ENCODE measurements at regions not wholly inside any gene's neighbourhood (a gene's known extent, or its start where the extent isn't known, plus 50 kb on each side); places are given as distances from the start of the nearest gene placed in this dataset.

DNA sequence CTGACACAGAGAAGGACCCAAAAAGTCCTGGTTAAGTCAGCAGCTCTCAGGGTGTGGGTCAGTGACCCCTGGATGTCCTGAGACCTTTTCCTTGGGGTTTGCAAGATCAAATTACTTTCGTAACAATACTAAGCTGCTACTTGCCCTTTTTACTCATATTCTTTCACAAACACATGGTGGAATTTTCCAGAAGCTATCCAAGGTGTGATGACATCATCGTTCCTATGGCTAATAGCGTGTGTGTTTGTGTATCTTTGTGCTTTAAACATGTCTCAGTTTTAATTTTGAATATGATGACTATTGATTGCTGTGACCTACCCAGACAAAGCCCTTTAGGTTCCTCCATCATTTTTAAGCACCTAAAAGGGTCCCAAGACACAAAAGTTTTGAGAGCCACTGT is 176.2 kb downstream of the PHETA1 start:
- H3K9me3 ChIP-seq = peaks cover 0 to 6% of the 10 kb centered on the region in 2 donors
- DNase-seq (ENCODE audit: low spot score in 2 of 2) = no peak
- intact Hi-C loops (cut with DNase I; ENCODE audit: low total_unique reads) = no loop called here
- H3K27me3 ChIP-seq = peaks cover 0 to 49% of the 10 kb centered on the region in 2 donors
- no peaks in the 10 kb centered on the region for H3K36me3 ChIP-seq
- H3K27ac ChIP-seq = no peak overlapping the region
- no peaks in the 10 kb centered on the region for H3K4me1 ChIP-seq
- no peak for TF ChIP-seq POLR2A (IDR thresholded peaks at IDR 0.05)
- no peak for TF ChIP-seq POLR2AphosphoS5 (IDR thresholded peaks at IDR 0.05)
- TF ChIP-seq, protein P1, sequence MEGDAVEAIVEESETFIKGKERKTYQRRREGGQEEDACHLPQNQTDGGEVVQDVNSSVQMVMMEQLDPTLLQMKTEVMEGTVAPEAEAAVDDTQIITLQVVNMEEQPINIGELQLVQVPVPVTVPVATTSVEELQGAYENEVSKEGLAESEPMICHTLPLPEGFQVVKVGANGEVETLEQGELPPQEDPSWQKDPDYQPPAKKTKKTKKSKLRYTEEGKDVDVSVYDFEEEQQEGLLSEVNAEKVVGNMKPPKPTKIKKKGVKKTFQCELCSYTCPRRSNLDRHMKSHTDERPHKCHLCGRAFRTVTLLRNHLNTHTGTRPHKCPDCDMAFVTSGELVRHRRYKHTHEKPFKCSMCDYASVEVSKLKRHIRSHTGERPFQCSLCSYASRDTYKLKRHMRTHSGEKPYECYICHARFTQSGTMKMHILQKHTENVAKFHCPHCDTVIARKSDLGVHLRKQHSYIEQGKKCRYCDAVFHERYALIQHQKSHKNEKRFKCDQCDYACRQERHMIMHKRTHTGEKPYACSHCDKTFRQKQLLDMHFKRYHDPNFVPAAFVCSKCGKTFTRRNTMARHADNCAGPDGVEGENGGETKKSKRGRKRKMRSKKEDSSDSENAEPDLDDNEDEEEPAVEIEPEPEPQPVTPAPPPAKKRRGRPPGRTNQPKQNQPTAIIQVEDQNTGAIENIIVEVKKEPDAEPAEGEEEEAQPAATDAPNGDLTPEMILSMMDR (IDR thresholded peaks at IDR 0.05) = no peak
- no peak overlapping the region for H3K4me3 ChIP-seq

- TF ChIP-seq POLR2AphosphoS5 (IDR thresholded peaks at IDR 0.05) (no peak), POLR2A (IDR thresholded peaks at IDR 0.05) (no peak)
- TF ChIP-seq, protein P1 (IDR thresholded peaks at IDR 0.05) = no peak
- peaks cover 0 to 6% of the 10 kb centered on the region in 2 donors for H3K9me3 ChIP-seq
- H3K27ac ChIP-seq = no peak overlapping the region
- no peaks in the 10 kb centered on the region for H3K36me3 ChIP-seq
- H3K4me1 ChIP-seq = no peaks in the 10 kb centered on the region
- H3K4me3 ChIP-seq = no peak overlapping the region
- DNase-seq (ENCODE audit: low spot score in 2 of 2) = no peak
- H3K27me3 ChIP-seq = peaks cover 0 to 41% of the 10 kb centered on the region in 2 donors
- intact Hi-C loops (cut with DNase I; ENCODE audit: low total_unique reads) = no loop called here
These were observed 178.0 kb downstream of the PHETA1 start for GRCh38 chr12:111190741-111191526.

GRCh38 chr12:111189792-111190191 is 179.1 kb downstream of the PHETA1 start:
- Histone ChIP-seq H3K27me3 (peaks cover 0 to 37% of the 10 kb centered on the region in 2 donors), H3K4me3 (no peak overlapping the region), H3K27ac (no peak overlapping the region), H3K9me3 (peaks cover 0 to 6% of the 10 kb centered on the region in 2 donors), H3K4me1 (no peaks in the 10 kb centered on the region), H3K36me3 (no peaks in the 10 kb centered on the region)
- TF ChIP-seq POLR2AphosphoS5 (IDR thresholded peaks at IDR 0.05) (no peak), POLR2A (IDR thresholded peaks at IDR 0.05) (no peak)
- TF ChIP-seq, protein P1 (IDR thresholded peaks at IDR 0.05) = no peak
- no peak for DNase-seq (ENCODE audit: low spot score in 2 of 2)
- intact Hi-C loops (cut with DNase I; ENCODE audit: low total_unique reads) = no loop called here

DNA sequence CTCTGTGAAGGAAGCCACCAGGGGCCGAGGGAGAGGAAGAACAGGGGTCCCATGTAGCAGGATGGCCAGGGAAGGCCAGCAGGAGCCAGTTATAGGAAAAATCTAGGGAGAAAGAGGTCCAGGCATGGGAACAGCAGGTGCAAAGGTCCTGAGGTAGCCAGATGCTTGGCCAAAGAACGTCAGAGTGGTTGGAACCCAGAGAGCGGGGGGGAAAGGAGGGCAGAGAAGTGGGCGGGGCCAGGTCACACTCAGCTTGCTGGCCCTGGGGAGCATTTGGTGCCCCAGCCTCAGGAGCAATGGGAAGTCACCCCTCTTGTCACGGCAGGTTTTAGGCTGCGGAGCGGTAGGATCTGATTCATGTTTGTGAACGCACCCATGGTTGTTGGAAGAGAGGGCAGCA is 180.5 kb downstream of the PHETA1 start:
- no peaks in the 10 kb centered on the region for H3K36me3 ChIP-seq

DNA sequence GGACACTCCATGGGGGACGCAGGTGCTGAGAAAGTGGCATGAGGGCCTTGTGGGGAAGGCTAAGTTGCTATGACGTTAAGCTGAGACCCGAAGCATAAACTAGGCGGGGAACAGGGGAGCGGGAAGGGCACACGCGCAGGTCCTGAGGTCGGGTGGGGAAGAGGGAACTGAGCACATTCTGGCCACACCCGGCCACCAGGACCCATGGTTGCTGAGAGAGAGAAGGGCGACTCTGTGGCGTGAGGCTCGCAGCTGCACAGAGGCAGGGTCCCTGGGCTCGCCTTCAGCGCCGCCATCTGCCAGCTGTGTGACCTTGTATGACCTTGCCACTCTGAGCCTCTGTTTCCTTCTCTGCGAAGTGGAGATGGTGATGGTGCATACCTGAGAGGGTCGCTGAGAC is 182.5 kb downstream of the PHETA1 start:
- Histone ChIP-seq H3K9me3 (peaks cover 0 to 6% of the 10 kb centered on the region in 2 donors), H3K27ac (no peak overlapping the region), H3K4me1 (no peaks in the 10 kb centered on the region), H3K4me3 (no peak overlapping the region), H3K27me3 (peaks cover 0 to 32% of the 10 kb centered on the region in 2 donors), H3K36me3 (no peaks in the 10 kb centered on the region)
- intact Hi-C loops (cut with DNase I; ENCODE audit: low total_unique reads) = no loop called here
- TF ChIP-seq POLR2A (IDR thresholded peaks at IDR 0.05) (no peak), POLR2AphosphoS5 (IDR thresholded peaks at IDR 0.05) (no peak)
- TF ChIP-seq, protein P1 (IDR thresholded peaks at IDR 0.05) = no peak
- DNase-seq (ENCODE audit: low spot score in 2 of 2) = no peak

More for the DNA sequence above, 180.5 kb downstream of the PHETA1 start:
- intact Hi-C loops (cut with DNase I; ENCODE audit: low total_unique reads) = no loop called here
- H3K4me3 ChIP-seq = no peak overlapping the region
- H3K27me3 ChIP-seq = peaks cover 0 to 28% of the 10 kb centered on the region in 2 donors
- no peak for DNase-seq (ENCODE audit: low spot score in 2 of 2)
- TF ChIP-seq POLR2A (IDR thresholded peaks at IDR 0.05) (no peak), POLR2AphosphoS5 (IDR thresholded peaks at IDR 0.05) (no peak)
- TF ChIP-seq, protein P1 (IDR thresholded peaks at IDR 0.05) = no peak
- no peaks in the 10 kb centered on the region for H3K4me1 ChIP-seq
- H3K27ac ChIP-seq = no peak overlapping the region
- peaks cover 0 to 6% of the 10 kb centered on the region in 2 donors for H3K9me3 ChIP-seq

Data from breast epithelium (tissue), 4 donors.